ENCODE measurements at regions not wholly inside any gene's neighbourhood (a gene's known extent, or its start where the extent isn't known, plus 50 kb on each side); places are given as distances from the start of the nearest gene placed in this dataset.

GRCh38 chr20:9981829-9982228 is 53.0 kb upstream of the ANKEF1 start:
- TF ChIP-seq CTCF (IDR thresholded peaks at IDR 0.05; ENCODE audit: unreplicated experiment): no peak
- no peak for DNase-seq (ENCODE audit: low spot score in 2 of 2, unreplicated experiment in 2 of 2)
- Mint-ChIP-seq H3K4me1 (peaks cover 25% of the 10 kb centered on the region), H3K9me3 (no peaks in the 10 kb centered on the region), H3K27ac (no peak overlapping the region), H3K36me3 (no peaks in the 10 kb centered on the region), H3K27me3 (ENCODE audit: low read depth) (peaks cover 13% of the 10 kb centered on the region), H3K4me3 (no peak overlapping the region)

DNA sequence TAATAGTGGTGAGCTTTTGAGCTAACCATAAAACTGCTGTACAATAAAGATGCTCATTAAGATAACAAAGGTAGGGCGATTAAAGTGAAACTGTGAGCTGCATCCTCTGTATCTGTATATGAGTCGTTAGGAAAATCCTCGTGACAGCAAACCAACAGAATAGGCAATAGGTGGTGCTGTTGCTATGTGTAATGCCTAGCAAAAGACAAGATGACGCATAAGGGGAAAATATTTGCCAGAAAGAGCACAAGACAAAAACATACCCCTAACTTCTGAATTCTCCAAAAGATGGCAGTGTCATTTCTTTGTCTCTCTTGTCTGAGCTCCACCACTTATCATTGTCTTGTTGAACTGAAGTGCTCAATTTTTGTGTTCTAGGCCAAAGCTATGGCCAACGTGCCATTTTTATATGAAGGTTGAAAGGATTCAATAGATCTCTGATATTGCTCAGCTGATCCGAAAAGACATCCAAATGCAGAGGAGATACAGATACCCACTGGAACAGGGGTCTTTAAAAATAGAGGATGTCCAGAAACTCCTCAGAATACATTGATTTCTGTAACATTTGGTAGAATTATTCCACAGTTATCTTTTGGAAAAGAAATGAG is 56.3 kb upstream of the ANKEF1 start:
- DNase-seq (ENCODE audit: low spot score in 2 of 2, unreplicated experiment in 2 of 2): no peak
- Mint-ChIP-seq H3K4me1 (peaks cover 19% of the 10 kb centered on the region), H3K9me3 (no peaks in the 10 kb centered on the region), H3K27me3 (ENCODE audit: low read depth) (peaks cover 20% of the 10 kb centered on the region), H3K4me3 (no peak overlapping the region), H3K36me3 (no peaks in the 10 kb centered on the region), H3K27ac (no peak overlapping the region)
- no peak for TF ChIP-seq CTCF (IDR thresholded peaks at IDR 0.05; ENCODE audit: unreplicated experiment)

GRCh38 chr20:9977629-9978028 is 57.2 kb upstream of the ANKEF1 start:
- Mint-ChIP-seq H3K4me3 (no peak overlapping the region), H3K36me3 (no peaks in the 10 kb centered on the region), H3K27ac (no peak overlapping the region), H3K4me1 (peaks cover 18% of the 10 kb centered on the region), H3K9me3 (no peaks in the 10 kb centered on the region), H3K27me3 (ENCODE audit: low read depth) (peaks cover 21% of the 10 kb centered on the region)
- no peak for TF ChIP-seq CTCF (IDR thresholded peaks at IDR 0.05; ENCODE audit: unreplicated experiment)
- DNase-seq (ENCODE audit: low spot score in 2 of 2, unreplicated experiment in 2 of 2): no peak

- DNase-seq (ENCODE audit: low spot score in 2 of 2, unreplicated experiment in 2 of 2): no peak
- H3K4me3 Mint-ChIP-seq: no peak overlapping the region
- H3K36me3 Mint-ChIP-seq: no peaks in the 10 kb centered on the region
- H3K9me3 Mint-ChIP-seq: no peaks in the 10 kb centered on the region
- H3K27ac Mint-ChIP-seq: no peak overlapping the region
- peaks cover 2% of the 10 kb centered on the region for H3K4me1 Mint-ChIP-seq
- peaks cover 22% of the 10 kb centered on the region for H3K27me3 Mint-ChIP-seq (ENCODE audit: low read depth)
- TF ChIP-seq CTCF (IDR thresholded peaks at IDR 0.05; ENCODE audit: unreplicated experiment): no peak
These were observed 60.5 kb upstream of the ANKEF1 start for GRCh38 chr20:9974324-9974723.

DNA sequence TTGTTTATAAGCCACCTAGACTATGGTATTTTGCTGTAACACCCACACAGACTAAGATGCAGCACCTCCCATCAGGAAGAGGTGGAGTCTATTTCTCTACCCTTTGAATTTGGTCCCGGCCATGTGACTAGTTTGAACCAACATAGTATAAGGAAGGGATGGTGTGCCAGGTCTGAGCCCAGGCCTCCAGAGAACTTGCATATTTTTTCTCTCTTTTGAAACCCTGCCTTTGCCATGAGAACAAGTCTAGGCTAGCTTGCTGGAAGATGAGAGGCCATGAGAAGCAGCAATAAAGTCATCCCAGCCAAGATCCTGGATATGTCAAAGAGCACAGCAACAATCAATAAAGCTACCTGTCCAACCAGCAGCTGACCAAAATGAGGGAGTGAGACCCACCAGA is 63.0 kb upstream of the ANKEF1 start:
- H3K27me3 Mint-ChIP-seq (ENCODE audit: low read depth): peaks cover 29% of the 10 kb centered on the region
- H3K27ac Mint-ChIP-seq: no peak overlapping the region
- DNase-seq (ENCODE audit: low spot score in 2 of 2, unreplicated experiment in 2 of 2): no peak
- TF ChIP-seq CTCF (IDR thresholded peaks at IDR 0.05; ENCODE audit: unreplicated experiment): no peak
- no peaks in the 10 kb centered on the region for H3K9me3 Mint-ChIP-seq
- no peak overlapping the region for H3K4me3 Mint-ChIP-seq
- no peaks in the 10 kb centered on the region for H3K36me3 Mint-ChIP-seq
- H3K4me1 Mint-ChIP-seq: no peaks in the 10 kb centered on the region

GRCh38 chr20:9969626-9970025 is 65.2 kb upstream of the ANKEF1 start:
- peaks cover 34% of the 10 kb centered on the region for H3K27me3 Mint-ChIP-seq (ENCODE audit: low read depth)
- DNase-seq (ENCODE audit: low spot score in 2 of 2, unreplicated experiment in 2 of 2): no peak
- no peaks in the 10 kb centered on the region for H3K9me3 Mint-ChIP-seq
- H3K4me3 Mint-ChIP-seq: no peak overlapping the region
- TF ChIP-seq CTCF (IDR thresholded peaks at IDR 0.05; ENCODE audit: unreplicated experiment): no peak
- no peak overlapping the region for H3K27ac Mint-ChIP-seq
- no peaks in the 10 kb centered on the region for H3K4me1 Mint-ChIP-seq
- no peaks in the 10 kb centered on the region for H3K36me3 Mint-ChIP-seq
